ENCODE measurements at regions not wholly inside any gene's neighbourhood (a gene's known extent, or its start where the extent isn't known, plus 50 kb on each side); places are given as distances from the start of the nearest gene placed in this dataset.

GRCh38 chr6:104326173-104327001 lies 533.3 kb downstream of the HACE1 start:
- Histone ChIP-seq H2BK12ac (ENCODE audit: low read length in 2 of 2) (no peak overlapping the region), H3K27me3 (ENCODE audit: control insufficient read depth in 1 of 2, insufficient read depth in 1 of 2, low read length in 2 of 2) (no peaks in the 10 kb centered on the region), H3K18ac (ENCODE audit: low read depth in 1 of 2, low read length in 2 of 2) (no peak overlapping the region), H3K36me3 (ENCODE audit: control insufficient read depth in 1 of 2, insufficient read depth in 2 of 2, low read depth in 1 of 2, low read length in 2 of 2) (no peaks in the 10 kb centered on the region), H3K9me3 (ENCODE audit: control insufficient read depth, low read length) (no peaks in the 10 kb centered on the region), H2AFZ (ENCODE audit: low read depth, low read length) (no peak overlapping the region), H2BK15ac (ENCODE audit: low read depth, poor library complexity, severe bottlenecking) (no peak overlapping the region), H4K91ac (ENCODE audit: low read length) (no peak overlapping the region), H3K9ac (ENCODE audit: low read length) (peak overlapping the region; percentile 89), H3K4me3 (ENCODE audit: insufficient read depth in 1 of 2, low read depth in 1 of 2, low read length in 2 of 2) (peak overlapping the region in 1 of 2 experiments; percentile 70), H3K27ac (ENCODE audit: low read length, poor library complexity, severe bottlenecking) (no peak overlapping the region), H3K4me1 (ENCODE audit: control insufficient read depth, insufficient read depth, low read depth, low read length) (no peaks in the 10 kb centered on the region), H3K23ac (ENCODE audit: low read length in 2 of 2) (no peak overlapping the region), H2AK5ac (ENCODE audit: low read length, severe bottlenecking) (no peak overlapping the region), H3K4me2 (ENCODE audit: low read length, poor library complexity, severe bottlenecking) (no peak overlapping the region), H3K4ac (ENCODE audit: low read depth in 1 of 2, low read length in 2 of 2) (no peak overlapping the region), H3K14ac (ENCODE audit: low read length in 2 of 2) (no peak overlapping the region), H2BK120ac (ENCODE audit: low read depth, low read length) (no peak overlapping the region), H2BK5ac (ENCODE audit: low read depth, low read length, poor library complexity, severe bottlenecking) (no peak overlapping the region), H4K8ac (ENCODE audit: low read length) (no peak overlapping the region), H3K79me1 (replicated peaks; ENCODE audit: low read length, poor library complexity, severe bottlenecking) (no peaks in the 10 kb centered on the region)
- DNase-seq, result peak; percentile 42
- 65% methylated on average over 5 of the region's 7 CpGs for WGBS

GRCh38 chr6:104325341-104326172 lies 534.2 kb downstream of the HACE1 start:
- Histone ChIP-seq H3K4me1 (ENCODE audit: control insufficient read depth, insufficient read depth, low read depth, low read length) (no peaks in the 10 kb centered on the region), H2BK15ac (ENCODE audit: low read depth, poor library complexity, severe bottlenecking) (no peak overlapping the region), H2AFZ (ENCODE audit: low read depth, low read length) (no peak overlapping the region), H3K36me3 (ENCODE audit: control insufficient read depth in 1 of 2, insufficient read depth in 2 of 2, low read depth in 1 of 2, low read length in 2 of 2) (no peaks in the 10 kb centered on the region), H2BK12ac (ENCODE audit: low read length in 2 of 2) (no peak overlapping the region), H3K79me1 (replicated peaks; ENCODE audit: low read length, poor library complexity, severe bottlenecking) (no peaks in the 10 kb centered on the region), H3K23ac (ENCODE audit: low read length in 2 of 2) (no peak overlapping the region), H3K27me3 (ENCODE audit: control insufficient read depth in 1 of 2, insufficient read depth in 1 of 2, low read length in 2 of 2) (no peaks in the 10 kb centered on the region), H3K18ac (ENCODE audit: low read depth in 1 of 2, low read length in 2 of 2) (no peak overlapping the region), H3K4me2 (ENCODE audit: low read length, poor library complexity, severe bottlenecking) (no peak overlapping the region), H3K9ac (ENCODE audit: low read length) (peak overlapping the region; percentile 89), H2AK5ac (ENCODE audit: low read length, severe bottlenecking) (no peak overlapping the region), H3K14ac (ENCODE audit: low read length in 2 of 2) (no peak overlapping the region), H3K27ac (ENCODE audit: low read length, poor library complexity, severe bottlenecking) (no peak overlapping the region), H2BK120ac (ENCODE audit: low read depth, low read length) (no peak overlapping the region), H3K9me3 (ENCODE audit: control insufficient read depth, low read length) (no peaks in the 10 kb centered on the region), H4K91ac (ENCODE audit: low read length) (no peak overlapping the region), H3K4ac (ENCODE audit: low read depth in 1 of 2, low read length in 2 of 2) (no peak overlapping the region), H3K4me3 (ENCODE audit: insufficient read depth in 1 of 2, low read depth in 1 of 2, low read length in 2 of 2) (peak overlapping the region in 1 of 2 experiments; percentile 70), H2BK5ac (ENCODE audit: low read depth, low read length, poor library complexity, severe bottlenecking) (no peak overlapping the region), H4K8ac (ENCODE audit: low read length) (no peak overlapping the region)
- peak; percentile 41 for DNase-seq
- 30% methylated on average over 8 of the region's 9 CpGs for WGBS

- no peaks in the 10 kb centered on the region for H3K27me3 ChIP-seq (ENCODE audit: control insufficient read depth in 1 of 2, insufficient read depth in 1 of 2, low read length in 2 of 2)
- no peak for DNase-seq
- no peak overlapping the region for H2BK15ac ChIP-seq (ENCODE audit: low read depth, poor library complexity, severe bottlenecking)
- no peak overlapping the region for H2AFZ ChIP-seq (ENCODE audit: low read depth, low read length)
- no peak overlapping the region for H3K4me3 ChIP-seq (ENCODE audit: insufficient read depth in 1 of 2, low read depth in 1 of 2, low read length in 2 of 2)
- H2BK120ac ChIP-seq (ENCODE audit: low read depth, low read length), result no peak overlapping the region
- 100% methylated on average over 1 of the region's 1 CpG for WGBS
- no peak overlapping the region for H2AK5ac ChIP-seq (ENCODE audit: low read length, severe bottlenecking)
- no peak overlapping the region for H3K18ac ChIP-seq (ENCODE audit: low read depth in 1 of 2, low read length in 2 of 2)
- no peaks in the 10 kb centered on the region for H3K36me3 ChIP-seq (ENCODE audit: control insufficient read depth in 1 of 2, insufficient read depth in 2 of 2, low read depth in 1 of 2, low read length in 2 of 2)
- H3K23ac ChIP-seq (ENCODE audit: low read length in 2 of 2), result no peak overlapping the region
- H3K27ac ChIP-seq (ENCODE audit: low read length, poor library complexity, severe bottlenecking), result no peak overlapping the region
- H3K4me2 ChIP-seq (ENCODE audit: low read length, poor library complexity, severe bottlenecking), result no peak overlapping the region
- H3K79me1 ChIP-seq (replicated peaks; ENCODE audit: low read length, poor library complexity, severe bottlenecking), result no peaks in the 10 kb centered on the region
- H3K9me3 ChIP-seq (ENCODE audit: control insufficient read depth, low read length), result no peaks in the 10 kb centered on the region
- H2BK12ac ChIP-seq (ENCODE audit: low read length in 2 of 2), result no peak overlapping the region
- H3K14ac ChIP-seq (ENCODE audit: low read length in 2 of 2), result no peak overlapping the region
- H4K8ac ChIP-seq (ENCODE audit: low read length), result no peak overlapping the region
- H3K4ac ChIP-seq (ENCODE audit: low read depth in 1 of 2, low read length in 2 of 2), result no peak overlapping the region
- no peak overlapping the region for H4K91ac ChIP-seq (ENCODE audit: low read length)
- no peak overlapping the region for H2BK5ac ChIP-seq (ENCODE audit: low read depth, low read length, poor library complexity, severe bottlenecking)
- H3K4me1 ChIP-seq (ENCODE audit: control insufficient read depth, insufficient read depth, low read depth, low read length), result no peaks in the 10 kb centered on the region
- H3K9ac ChIP-seq (ENCODE audit: low read length), result no peak overlapping the region
These were observed 535.4 kb downstream of the HACE1 start for GRCh38 chr6:104324301-104324700.

GRCh38 chr6:104322841-104323240 lies 536.9 kb downstream of the HACE1 start:
- Histone ChIP-seq H4K8ac (ENCODE audit: low read length) (no peak overlapping the region), H3K36me3 (ENCODE audit: control insufficient read depth in 1 of 2, insufficient read depth in 2 of 2, low read depth in 1 of 2, low read length in 2 of 2) (no peaks in the 10 kb centered on the region), H3K4me1 (ENCODE audit: control insufficient read depth, insufficient read depth, low read depth, low read length) (no peaks in the 10 kb centered on the region), H3K4ac (ENCODE audit: low read depth in 1 of 2, low read length in 2 of 2) (no peak overlapping the region), H3K18ac (ENCODE audit: low read depth in 1 of 2, low read length in 2 of 2) (no peak overlapping the region), H3K79me1 (replicated peaks; ENCODE audit: low read length, poor library complexity, severe bottlenecking) (no peaks in the 10 kb centered on the region), H3K9me3 (ENCODE audit: control insufficient read depth, low read length) (no peaks in the 10 kb centered on the region), H2BK15ac (ENCODE audit: low read depth, poor library complexity, severe bottlenecking) (no peak overlapping the region), H2BK5ac (ENCODE audit: low read depth, low read length, poor library complexity, severe bottlenecking) (no peak overlapping the region), H4K91ac (ENCODE audit: low read length) (no peak overlapping the region), H3K14ac (ENCODE audit: low read length in 2 of 2) (no peak overlapping the region), H3K4me3 (ENCODE audit: insufficient read depth in 1 of 2, low read depth in 1 of 2, low read length in 2 of 2) (no peak overlapping the region), H2BK120ac (ENCODE audit: low read depth, low read length) (no peak overlapping the region), H3K4me2 (ENCODE audit: low read length, poor library complexity, severe bottlenecking) (no peak overlapping the region), H3K23ac (ENCODE audit: low read length in 2 of 2) (no peak overlapping the region), H3K27ac (ENCODE audit: low read length, poor library complexity, severe bottlenecking) (no peak overlapping the region), H2BK12ac (ENCODE audit: low read length in 2 of 2) (no peak overlapping the region), H2AK5ac (ENCODE audit: low read length, severe bottlenecking) (no peak overlapping the region), H2AFZ (ENCODE audit: low read depth, low read length) (no peak overlapping the region), H3K9ac (ENCODE audit: low read length) (no peak overlapping the region), H3K27me3 (ENCODE audit: control insufficient read depth in 1 of 2, insufficient read depth in 1 of 2, low read length in 2 of 2) (no peaks in the 10 kb centered on the region)
- 90% methylated on average over 5 of the region's 5 CpGs for WGBS
- DNase-seq, result no peak

Measured in mesenchymal stem cell (in vitro differentiated cells and primary cell).